C4-2B (cell line): ENCODE measurements at regions not wholly inside any gene's neighbourhood (a gene's known extent, or its start where the extent isn't known, plus 50 kb on each side); places are given as distances from the start of the nearest gene placed in this dataset.

Source experiments
- CTCF ChIP-seq: fragments of 450-650 bp; conservative IDR thresholded peaks from 2 replicates; pipeline ENCODE4 v1.5.1; 2017; ENCODE audit warnings: mild to moderate bottlenecking
- ZFX ChIP-seq: fragments of 450-650 bp; IDR thresholded peaks from 2 replicates; pipeline ENCODE4 v1.6.1; 2017

- TF ChIP-seq CTCF (no peak), ZFX (no peak)
Measured at GRCh38 chr18:39030124-39030655, 1464.6 kb upstream of the CELF4 start.
